Fibroblast of lung (primary cell): ENCODE measurements at regions not wholly inside any gene's neighbourhood (a gene's known extent, or its start where the extent isn't known, plus 50 kb on each side); places are given as distances from the start of the nearest gene placed in this dataset.

Experiments
- EZH2 ChIP-seq: IDR thresholded peaks from 2 replicates; pipeline ENCODE4 v1.5.1; 2012; ENCODE audit warnings: low read length, control low read depth, mild to moderate bottlenecking; ENCODE audit errors: missing control alignments
- TF ChIP-seq, protein P1 (sequence below), 2 donors: IDR thresholded peaks in 1 of 2; conservative IDR thresholded peaks in 1 of 2; 1 replicate in 1 of 2; 2 replicates in 1 of 2; pipeline ENCODE4 v1.5.1; 2011 to 2012; ENCODE audit warnings: low read length in 2 of 2, control low read depth in 1 of 2, inconsistent platforms in 1 of 2, low read depth in 1 of 2, mild to moderate bottlenecking in 1 of 2

DNA sequence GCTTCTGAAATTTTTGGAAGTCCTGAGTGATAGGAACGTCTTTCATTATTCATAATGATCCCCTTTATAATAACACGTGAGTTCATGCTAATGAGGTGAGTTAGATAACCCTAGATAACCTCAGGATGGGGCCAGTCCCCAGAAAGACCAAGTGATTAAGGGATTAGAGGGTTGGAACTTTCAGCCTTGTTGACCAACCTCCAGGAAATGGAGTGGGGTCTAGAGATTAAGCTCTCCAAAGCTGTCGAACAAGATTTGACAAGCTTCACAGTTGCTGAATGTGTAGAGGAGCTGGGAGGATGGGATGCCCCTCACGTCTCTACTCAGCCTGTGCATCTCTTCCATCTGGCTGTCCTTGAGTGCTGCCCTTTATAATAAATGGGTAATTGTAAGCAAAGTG lies 107.1 kb downstream of the ZMAT3 start:
- TF ChIP-seq EZH2, result no peak
- TF ChIP-seq, protein P1, sequence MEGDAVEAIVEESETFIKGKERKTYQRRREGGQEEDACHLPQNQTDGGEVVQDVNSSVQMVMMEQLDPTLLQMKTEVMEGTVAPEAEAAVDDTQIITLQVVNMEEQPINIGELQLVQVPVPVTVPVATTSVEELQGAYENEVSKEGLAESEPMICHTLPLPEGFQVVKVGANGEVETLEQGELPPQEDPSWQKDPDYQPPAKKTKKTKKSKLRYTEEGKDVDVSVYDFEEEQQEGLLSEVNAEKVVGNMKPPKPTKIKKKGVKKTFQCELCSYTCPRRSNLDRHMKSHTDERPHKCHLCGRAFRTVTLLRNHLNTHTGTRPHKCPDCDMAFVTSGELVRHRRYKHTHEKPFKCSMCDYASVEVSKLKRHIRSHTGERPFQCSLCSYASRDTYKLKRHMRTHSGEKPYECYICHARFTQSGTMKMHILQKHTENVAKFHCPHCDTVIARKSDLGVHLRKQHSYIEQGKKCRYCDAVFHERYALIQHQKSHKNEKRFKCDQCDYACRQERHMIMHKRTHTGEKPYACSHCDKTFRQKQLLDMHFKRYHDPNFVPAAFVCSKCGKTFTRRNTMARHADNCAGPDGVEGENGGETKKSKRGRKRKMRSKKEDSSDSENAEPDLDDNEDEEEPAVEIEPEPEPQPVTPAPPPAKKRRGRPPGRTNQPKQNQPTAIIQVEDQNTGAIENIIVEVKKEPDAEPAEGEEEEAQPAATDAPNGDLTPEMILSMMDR (conservative IDR thresholded peaks at IDR 0.05 in 1 of 2, IDR thresholded peaks at IDR 0.05 in 1 of 2; ENCODE audit: low read depth in 1 of 2, low read length in 2 of 2), result no peak
